Transverse colon (tissue), 4 donors: ENCODE measurements at regions not wholly inside any gene's neighbourhood (a gene's known extent, or its start where the extent isn't known, plus 50 kb on each side); places are given as distances from the start of the nearest gene placed in this dataset.

Experiments
- DNase-seq: peaks from one replicate; pipeline ENCODE4 v3.0.0-alpha.2; 2019
- H3K27ac ChIP-seq, 4 donors: fragments of 200-600 bp; sonication (generic); 2 replicates each; pipeline ENCODE4 v1.5.1; 2016 to 2018; ENCODE audit warnings: inconsistent platforms in 4 of 4
- H3K27me3 ChIP-seq: fragments of 200-600 bp; sonication (generic); 2 replicates; pipeline ENCODE4 v1.5.1; 2017; ENCODE audit warnings: inconsistent platforms
- H3K36me3 ChIP-seq, 4 donors: fragments of 200-600 bp; sonication (generic); 2 replicates each; pipeline ENCODE4 v1.5.1; 2017 to 2019; ENCODE audit warnings: inconsistent platforms in 4 of 4
- H3K4me1 ChIP-seq, 4 donors: fragments of 200-600 bp; sonication (generic); 2 replicates each; pipeline ENCODE4 v1.5.1; 2017 to 2020; ENCODE audit warnings: inconsistent platforms in 4 of 4
- H3K4me3 ChIP-seq, 4 donors: fragments of 200-600 bp; sonication (generic); 1 replicate in 1 of 4; 2 replicates in 3 of 4; pipeline versions ENCODE4 v1.5.1 to v1.6.1; 2017 to 2019; ENCODE audit warnings: inconsistent platforms in 4 of 4
- H3K9me3 ChIP-seq, 2 donors: fragments of 200-600 bp; sonication (generic); 2 replicates each; pipeline ENCODE4 v1.5.1; 2017 to 2019; ENCODE audit warnings: inconsistent platforms in 2 of 2
- EP300 ChIP-seq: sonication (generic); formaldehyde crosslinking; IDR thresholded peaks from one replicate; pipeline ENCODE4 v1.6.1; 2017; ENCODE audit warnings: antibody characterized with exemption, low read depth
- POLR2A ChIP-seq: fragments of 450-650 bp; IDR thresholded peaks from one replicate; pipeline ENCODE4 v1.6.1; 2016; ENCODE audit warnings: antibody characterized with exemption, mild to moderate bottlenecking, moderate library complexity
- POLR2AphosphoS5 ChIP-seq, 3 donors: sonication (generic); formaldehyde crosslinking; IDR thresholded peaks; one replicate each; pipeline ENCODE4 v1.6.1; 2016; ENCODE audit warnings: antibody characterized with exemption in 3 of 3
- WGBS, 2 donors: methylation state at CpG; one replicate each; pipeline ENCODE4 v1.1.5; 2018; ENCODE audit warnings: low coverage in 1 of 2; 5-methylcytosine and 5-hydroxymethylcytosine counted together
- in situ Hi-C, 4 donors: fragments of 200-750 bp; cut with MboI; loops; one replicate each; pipeline versions ENCODE4 v1.15.0 to v1.15.1; 2017; ENCODE audit warnings: low sequenced_read_pairs in 3 of 4, low pct_ligation_motif_present in 1 of 4, low pct_unique_long_range_greater_than_20kb in 1 of 4
- intact Hi-C: fragments of 100-400 bp; cut with DNase I; formaldehyde crosslinking; loops from one replicate; pipeline ENCODE4 v1.15.1; 2023; ENCODE audit warnings: low total_unique reads
- TF ChIP-seq, protein P1 (sequence below), 5 experiments: fragments of 200-600 bp in 3 of 5; fragments of 450-650 bp in 2 of 5; sonication (generic) in 3 of 5; IDR thresholded peaks; 1 replicate in 2 of 5; 2 replicates in 3 of 5; pipeline ENCODE4 v1.5.1; 2016 to 2017; ENCODE audit warnings: antibody characterized with exemption in 5 of 5, inconsistent platforms in 3 of 5, mild to moderate bottlenecking in 2 of 5, moderate library complexity in 1 of 5

DNA sequence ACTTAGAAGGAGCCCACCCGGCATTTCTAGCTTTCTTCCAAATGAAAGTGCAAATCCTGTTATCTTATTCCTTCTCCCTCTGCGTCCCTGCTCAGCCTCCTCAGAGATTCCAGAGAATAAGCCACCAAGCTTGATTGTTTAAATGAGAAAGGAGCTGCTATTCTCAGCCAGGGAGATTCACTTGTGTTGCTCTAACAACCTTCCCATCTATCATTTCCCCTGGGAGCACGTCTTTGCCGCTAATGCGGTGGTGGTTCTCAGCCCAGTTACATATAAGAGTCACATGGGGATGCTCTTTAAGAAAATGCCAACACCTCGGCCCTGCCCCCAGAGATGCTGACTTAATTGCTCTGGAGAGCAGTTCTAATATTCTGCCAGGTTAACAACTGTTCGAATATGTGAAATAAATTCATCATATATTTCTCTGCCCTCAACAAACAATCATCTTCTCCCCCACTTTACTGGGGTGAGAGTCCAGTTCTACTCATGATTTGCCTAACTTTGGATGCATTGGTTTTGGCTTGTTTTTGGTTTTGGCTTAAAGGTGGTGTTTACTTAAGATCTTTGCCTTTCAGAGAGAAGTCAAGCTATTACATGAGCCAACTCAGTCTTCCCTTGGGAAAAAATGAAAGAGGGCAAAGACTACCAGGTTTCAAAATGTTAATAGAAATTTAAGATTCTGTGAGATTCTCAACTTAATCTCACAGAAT, 213.9 kb downstream of the SEC16B start:
- no peak for DNase-seq

GRCh38 chr1:177754603-177755002, 215.3 kb downstream of the SEC16B start:
- H3K36me3 ChIP-seq, result no peaks in the 10 kb centered on the region
- 13 to 42% methylated on average over 2 of the region's 2 CpGs for WGBS, 2 donors
- no peak for TF ChIP-seq POLR2A
- TF ChIP-seq, protein P1, sequence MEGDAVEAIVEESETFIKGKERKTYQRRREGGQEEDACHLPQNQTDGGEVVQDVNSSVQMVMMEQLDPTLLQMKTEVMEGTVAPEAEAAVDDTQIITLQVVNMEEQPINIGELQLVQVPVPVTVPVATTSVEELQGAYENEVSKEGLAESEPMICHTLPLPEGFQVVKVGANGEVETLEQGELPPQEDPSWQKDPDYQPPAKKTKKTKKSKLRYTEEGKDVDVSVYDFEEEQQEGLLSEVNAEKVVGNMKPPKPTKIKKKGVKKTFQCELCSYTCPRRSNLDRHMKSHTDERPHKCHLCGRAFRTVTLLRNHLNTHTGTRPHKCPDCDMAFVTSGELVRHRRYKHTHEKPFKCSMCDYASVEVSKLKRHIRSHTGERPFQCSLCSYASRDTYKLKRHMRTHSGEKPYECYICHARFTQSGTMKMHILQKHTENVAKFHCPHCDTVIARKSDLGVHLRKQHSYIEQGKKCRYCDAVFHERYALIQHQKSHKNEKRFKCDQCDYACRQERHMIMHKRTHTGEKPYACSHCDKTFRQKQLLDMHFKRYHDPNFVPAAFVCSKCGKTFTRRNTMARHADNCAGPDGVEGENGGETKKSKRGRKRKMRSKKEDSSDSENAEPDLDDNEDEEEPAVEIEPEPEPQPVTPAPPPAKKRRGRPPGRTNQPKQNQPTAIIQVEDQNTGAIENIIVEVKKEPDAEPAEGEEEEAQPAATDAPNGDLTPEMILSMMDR (IDR thresholded peaks at IDR 0.05), result no peak
- no peaks in the 10 kb centered on the region for H3K4me1 ChIP-seq
- H3K9me3 ChIP-seq, result no peaks in the 10 kb centered on the region
- in situ Hi-C loops, result no loop called here
- no peak overlapping the region for H3K27ac ChIP-seq
- intact Hi-C loops, result no loop called here
- no peak for DNase-seq
- no peak overlapping the region for H3K4me3 ChIP-seq
- no peaks in the 10 kb centered on the region for H3K27me3 ChIP-seq

More for the DNA sequence above, 213.9 kb downstream of the SEC16B start:
- TF ChIP-seq EP300 (no peak), POLR2A (no peak), POLR2AphosphoS5 (IDR thresholded peaks at IDR 0.05) (no peak)
- TF ChIP-seq, protein P1 (IDR thresholded peaks at IDR 0.05), result no peak
- no peak overlapping the region for H3K4me3 ChIP-seq
- no peaks in the 10 kb centered on the region for H3K4me1 ChIP-seq
- H3K9me3 ChIP-seq, result no peaks in the 10 kb centered on the region
- no peaks in the 10 kb centered on the region for H3K36me3 ChIP-seq
- intact Hi-C loops (no loop called here), in situ Hi-C loops (no loop called here)
- no peaks in the 10 kb centered on the region for H3K27me3 ChIP-seq
- no peak overlapping the region for H3K27ac ChIP-seq
- 48 to 60% methylated on average over 6 to 7 of the region's 7 CpGs for WGBS, 2 donors

GRCh38 chr1:177753655-177754054, 216.2 kb downstream of the SEC16B start:
- 64 to 82% methylated on average over 4 to 5 of the region's 5 CpGs for WGBS, 2 donors
- in situ Hi-C loops, result no loop called here
- H3K27ac ChIP-seq, result no peak overlapping the region
- no peaks in the 10 kb centered on the region for H3K27me3 ChIP-seq
- intact Hi-C loops, result no loop called here
- no peak overlapping the region for H3K4me3 ChIP-seq
- H3K4me1 ChIP-seq, result no peaks in the 10 kb centered on the region
- H3K36me3 ChIP-seq, result no peaks in the 10 kb centered on the region
- no peaks in the 10 kb centered on the region for H3K9me3 ChIP-seq
- DNase-seq, result no peak
- no peak for TF ChIP-seq EP300
- TF ChIP-seq POLR2AphosphoS5 (IDR thresholded peaks at IDR 0.05), result no peak
- TF ChIP-seq, protein P1 (IDR thresholded peaks at IDR 0.05), result no peak
- TF ChIP-seq POLR2A, result no peak

DNA sequence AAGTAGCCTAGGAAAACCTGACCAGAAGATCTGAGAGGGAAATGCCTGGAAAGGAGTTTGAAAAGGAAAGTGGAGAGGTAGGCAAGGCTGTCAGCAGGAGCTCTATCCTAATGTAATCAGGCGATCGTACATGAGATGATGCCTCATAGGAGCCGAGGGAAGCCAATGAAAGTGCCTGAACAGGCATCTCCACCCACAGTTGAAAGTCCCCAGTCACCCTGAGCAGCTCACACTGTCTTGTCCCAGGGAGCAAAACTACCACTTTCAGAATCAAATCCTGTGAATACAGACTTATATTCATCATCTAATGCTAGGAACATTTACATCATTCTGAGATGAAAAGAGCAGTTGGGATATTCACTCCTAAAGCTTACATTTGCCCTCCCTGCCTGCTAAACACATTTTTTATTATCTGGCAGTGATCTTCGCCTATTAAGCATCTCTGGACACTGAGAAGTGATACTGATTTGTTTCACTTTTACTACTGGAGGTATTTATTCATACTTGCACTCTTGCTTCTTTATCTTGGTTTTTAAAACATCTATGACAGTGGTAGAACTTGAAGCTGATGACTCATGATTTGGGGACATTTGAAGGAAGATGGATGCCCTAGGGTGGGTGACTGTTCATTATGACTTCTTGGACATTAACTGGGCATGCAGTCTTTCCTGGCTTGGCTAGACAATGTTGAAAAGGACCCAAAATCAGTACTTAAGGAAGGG, 221.6 kb downstream of the SEC16B start:
- H3K9me3 ChIP-seq, result no peaks in the 10 kb centered on the region
- no peaks in the 10 kb centered on the region for H3K36me3 ChIP-seq
- TF ChIP-seq POLR2AphosphoS5 (IDR thresholded peaks at IDR 0.05) (no peak), EP300 (no peak), POLR2A (no peak)
- TF ChIP-seq, protein P1 (IDR thresholded peaks at IDR 0.05), result no peak
- no peaks in the 10 kb centered on the region for H3K4me1 ChIP-seq
- no peak for DNase-seq
- H3K4me3 ChIP-seq, result no peak overlapping the region
- H3K27ac ChIP-seq, result no peak overlapping the region
- intact Hi-C loops, result no loop called here
- in situ Hi-C loops, result no loop called here
- 73 to 83% methylated on average over 4 of the region's 4 CpGs for WGBS, 2 donors
- H3K27me3 ChIP-seq, result no peaks in the 10 kb centered on the region
